OCI-LY3 (cell line): ENCODE measurements at regions not wholly inside any gene's neighbourhood (a gene's known extent, or its start where the extent isn't known, plus 50 kb on each side); places are given as distances from the start of the nearest gene placed in this dataset.

Experiments
- H2AFZ ChIP-seq: fragments of 200-600, 300-600 bp; shearing (Covaris generic); 2 replicates; pipeline ENCODE4 v1.6.0; 2014; ENCODE audit warnings: antibody characterized with exemption, low read depth, low read length
- H3K27ac ChIP-seq: fragments of 200-600, 300-600 bp; sonication (generic); 2 replicates; pipeline ENCODE4 v1.5.1; 2014; ENCODE audit warnings: mild to moderate bottlenecking, low read length, moderate library complexity, mixed read lengths
- H3K27me3 ChIP-seq: fragments of 200-600, 300-600 bp; sonication (generic); 2 replicates; pipeline ENCODE4 v1.6.1; 2014; ENCODE audit warnings: low read depth, low read length, mixed read lengths
- H3K36me3 ChIP-seq: fragments of 200-600, 300-600 bp; sonication (generic); replicated peaks from 2 replicates; pipeline ENCODE3; 2014; ENCODE audit warnings: low read depth, low read length, mixed read lengths
- H3K4me1 ChIP-seq: fragments of 300-600, 200-600 bp; sonication (generic); 2 replicates; pipeline ENCODE4 v1.6.1; 2014; ENCODE audit warnings: low read length, mixed read lengths
- H3K4me2 ChIP-seq: fragments of 200-600, 300-600 bp; sonication (generic); 2 replicates; pipeline ENCODE4 v1.6.1; 2014; ENCODE audit warnings: low read length, mixed read lengths
- H3K4me3 ChIP-seq: fragments of 300-600, 200-600 bp; sonication (generic); 2 replicates; pipeline ENCODE4 v1.5.1; 2014; ENCODE audit warnings: antibody characterized with exemption, mild to moderate bottlenecking, low read length, moderate library complexity
- H3K79me2 ChIP-seq: fragments of 300-600, 200-600 bp; shearing (Covaris generic); 2 replicates; pipeline ENCODE4 v1.6.1; 2014; ENCODE audit warnings: mild to moderate bottlenecking, low read length, mixed read lengths
- H3K9ac ChIP-seq: fragments of 300-600, 200-600 bp; shearing (Covaris generic); 2 replicates; pipeline ENCODE4 v1.6.0; 2014; ENCODE audit warnings: mild to moderate bottlenecking, low read length, moderate library complexity
- H3K9me3 ChIP-seq: fragments of 200-600, 300-600 bp; shearing (Covaris generic); 2 replicates; pipeline ENCODE4 v1.6.1; 2014; ENCODE audit warnings: low read length, mixed read lengths; ENCODE audit not compliant: insufficient read depth
- H4K20me1 ChIP-seq: fragments of 200-600, 300-600 bp; sonication (generic); 2 replicates; pipeline ENCODE4 v1.6.1; 2016; ENCODE audit warnings: low read length, mixed read lengths; ENCODE audit not compliant: insufficient read depth
- CTCF ChIP-seq: fragments of 200-600, 300-600 bp; sonication (generic); IDR thresholded peaks from 2 replicates; pipeline ENCODE4 v1.5.1; 2014; ENCODE audit warnings: antibody characterized with exemption, low read length, low read depth
- EZH2phosphoT487 ChIP-seq: fragments of 200-600 bp; shearing (Covaris generic); IDR thresholded peaks from 2 replicates; pipeline ENCODE4 v1.6.1; 2018; ENCODE audit warnings: antibody characterized with exemption, mixed run types, low read depth

DNA sequence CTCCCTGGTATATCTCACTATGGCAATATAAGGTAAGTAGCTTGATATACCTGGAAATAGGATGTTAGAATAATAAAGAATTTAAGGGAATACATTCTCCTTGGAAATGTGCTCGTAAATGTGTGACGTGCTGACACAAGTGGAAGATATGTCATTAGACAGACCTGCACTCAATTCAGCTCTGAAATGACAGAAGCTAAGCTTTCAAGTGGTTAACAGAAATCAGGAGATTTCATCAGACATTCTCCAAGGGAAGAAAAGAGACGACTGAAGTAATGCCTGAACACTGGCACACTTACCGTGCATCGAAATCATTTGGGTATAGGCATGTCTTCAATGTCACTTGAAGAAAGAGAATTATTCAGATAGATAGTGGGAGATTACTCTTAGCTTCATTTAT lies 933.3 kb upstream of the CTNND2 start:
- H3K36me3 ChIP-seq: no peaks in the 10 kb centered on the region
- no peak overlapping the region for H2AFZ ChIP-seq
- H3K79me2 ChIP-seq: no peaks in the 10 kb centered on the region
- no peaks in the 10 kb centered on the region for H4K20me1 ChIP-seq
- TF ChIP-seq CTCF (no peak), EZH2phosphoT487 (no peak)
- H3K9me3 ChIP-seq: no peaks in the 10 kb centered on the region
- no peak overlapping the region for H3K27ac ChIP-seq
- no peak overlapping the region for H3K9ac ChIP-seq
- no peak overlapping the region for H3K4me3 ChIP-seq
- H3K4me2 ChIP-seq: no peak overlapping the region
- no peaks in the 10 kb centered on the region for H3K27me3 ChIP-seq
- H3K4me1 ChIP-seq: no peaks in the 10 kb centered on the region

- Histone ChIP-seq H3K9ac (no peak overlapping the region), H3K36me3 (no peaks in the 10 kb centered on the region), H3K9me3 (no peaks in the 10 kb centered on the region), H3K4me3 (no peak overlapping the region), H2AFZ (no peak overlapping the region), H3K4me2 (no peak overlapping the region), H3K27me3 (no peaks in the 10 kb centered on the region), H3K27ac (no peak overlapping the region), H4K20me1 (no peaks in the 10 kb centered on the region), H3K4me1 (no peaks in the 10 kb centered on the region), H3K79me2 (no peaks in the 10 kb centered on the region)
- no peak for TF ChIP-seq CTCF
- TF ChIP-seq EZH2phosphoT487: no peak
Measured at GRCh38 chr5:12825163-12825562, 920.9 kb upstream of the CTNND2 start.

GRCh38 chr5:12805165-12805698 lies 901.0 kb upstream of the CTNND2 start:
- Histone ChIP-seq H3K4me1 (no peaks in the 10 kb centered on the region), H4K20me1 (no peaks in the 10 kb centered on the region), H3K79me2 (no peaks in the 10 kb centered on the region), H3K9me3 (no peaks in the 10 kb centered on the region), H3K36me3 (no peaks in the 10 kb centered on the region), H3K4me2 (no peak overlapping the region), H2AFZ (no peak overlapping the region), H3K27ac (no peak overlapping the region), H3K9ac (no peak overlapping the region), H3K27me3 (no peaks in the 10 kb centered on the region), H3K4me3 (no peak overlapping the region)
- TF ChIP-seq CTCF: no peak
- no peak for TF ChIP-seq EZH2phosphoT487

DNA sequence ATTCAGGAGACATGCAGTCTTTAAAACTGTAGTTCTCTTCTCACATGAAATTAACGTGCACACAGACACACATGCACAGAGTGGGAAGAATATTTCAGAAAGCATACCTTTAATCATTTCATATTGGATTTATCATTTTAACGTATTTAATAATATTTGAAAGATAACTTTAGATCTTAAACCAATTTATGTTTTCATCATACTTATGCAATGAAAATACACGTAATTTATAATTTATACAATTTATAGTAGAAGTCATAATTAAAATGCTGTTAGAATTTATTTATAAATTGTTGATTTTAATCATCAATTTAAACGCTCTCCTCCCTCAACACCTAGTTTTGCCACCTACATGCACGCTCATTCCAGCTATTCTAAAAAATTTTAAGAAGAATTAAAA lies 894.9 kb upstream of the CTNND2 start:
- Histone ChIP-seq H2AFZ (no peak overlapping the region), H3K9ac (no peak overlapping the region)

More for the DNA sequence above, 894.9 kb upstream of the CTNND2 start:
- Histone ChIP-seq H4K20me1 (no peaks in the 10 kb centered on the region), H3K27me3 (no peaks in the 10 kb centered on the region), H3K27ac (no peak overlapping the region), H3K79me2 (no peaks in the 10 kb centered on the region), H3K9me3 (no peaks in the 10 kb centered on the region), H3K4me1 (no peaks in the 10 kb centered on the region), H3K36me3 (no peaks in the 10 kb centered on the region), H3K4me2 (no peak overlapping the region), H3K4me3 (no peak overlapping the region)
- TF ChIP-seq EZH2phosphoT487: no peak
- no peak for TF ChIP-seq CTCF
